HUES48 (cell line): ENCODE measurements at regions not wholly inside any gene's neighbourhood (a gene's known extent, or its start where the extent isn't known, plus 50 kb on each side); places are given as distances from the start of the nearest gene placed in this dataset.

ENCODE experiments used
- H3K27ac ChIP-seq: one replicate; pipeline ENCODE4 v1.7.0; 2013; ENCODE audit warnings: low read depth, low read length, inconsistent platforms
- H3K27me3 ChIP-seq: 2 replicates; pipeline ENCODE4 v1.6.1; 2013; ENCODE audit warnings: mild to moderate bottlenecking, low read length; ENCODE audit not compliant: control insufficient read depth, insufficient read depth
- H3K36me3 ChIP-seq: 2 replicates; pipeline ENCODE4 v1.6.1; 2013; ENCODE audit warnings: low read length; ENCODE audit not compliant: control insufficient read depth, insufficient read depth
- H3K4me1 ChIP-seq: 2 replicates; pipeline ENCODE4 v1.6.1; 2013; ENCODE audit warnings: mild to moderate bottlenecking, low read length; ENCODE audit not compliant: control insufficient read depth, insufficient read depth
- H3K4me3 ChIP-seq: 2 replicates; pipeline ENCODE4 v1.5.1; 2013; ENCODE audit warnings: mild to moderate bottlenecking, low read depth, low read length
- H3K9ac ChIP-seq: 2 replicates; pipeline ENCODE4 v1.6.1; 2013; ENCODE audit warnings: mild to moderate bottlenecking, low read depth, low read length, moderate library complexity
- H3K9me3 ChIP-seq: 2 replicates; pipeline ENCODE4 v1.6.1; 2013; ENCODE audit warnings: low read length; ENCODE audit not compliant: control insufficient read depth, insufficient read depth

DNA sequence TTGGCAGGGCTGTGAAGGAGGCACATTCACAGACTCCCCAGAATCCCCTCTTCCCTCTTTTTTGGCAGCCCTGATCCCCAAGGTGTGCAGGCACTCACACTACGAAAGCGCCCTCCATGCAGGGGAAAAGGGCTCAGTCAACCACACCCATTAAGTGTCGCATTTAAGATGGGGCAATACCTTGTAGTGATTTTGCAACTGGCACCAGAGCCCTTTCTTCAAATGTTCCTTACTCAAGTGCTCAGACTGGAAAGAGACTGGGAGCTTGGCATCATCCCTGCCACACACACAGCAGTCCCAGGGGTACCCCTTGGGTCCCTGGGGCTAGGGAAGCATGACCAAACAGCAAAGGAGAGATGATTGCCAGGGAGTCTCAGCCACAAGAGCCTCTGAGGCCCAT is 190.1 kb downstream of the HAUS1 start:
- no peaks in the 10 kb centered on the region for H3K36me3 ChIP-seq
- H3K9ac ChIP-seq, result no peak overlapping the region
- no peaks in the 10 kb centered on the region for H3K9me3 ChIP-seq
- no peak overlapping the region for H3K27ac ChIP-seq
- H3K4me1 ChIP-seq, result peaks cover 6% of the 10 kb centered on the region
- no peak overlapping the region for H3K4me3 ChIP-seq
- H3K27me3 ChIP-seq, result no peaks in the 10 kb centered on the region

DNA sequence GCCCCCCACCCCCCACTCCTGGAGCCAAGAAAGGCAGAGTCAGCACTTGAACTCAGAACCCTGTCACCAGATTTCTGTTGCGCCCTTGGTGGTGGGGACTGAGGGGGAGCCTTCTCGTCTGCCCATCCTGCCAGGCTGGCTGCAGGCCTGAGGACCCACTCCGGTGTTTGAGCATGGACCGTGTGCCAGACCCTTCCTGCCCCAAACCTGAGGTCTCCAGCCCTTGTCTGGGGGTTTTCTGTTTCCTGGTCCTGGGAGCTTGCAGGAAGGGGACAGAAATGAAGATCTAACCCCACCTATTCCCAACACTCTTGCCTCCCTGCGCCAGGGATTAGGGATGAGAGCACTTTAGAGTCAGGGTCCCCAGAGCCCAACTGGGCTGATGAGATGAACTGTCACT is 190.6 kb downstream of the HAUS1 start:
- Histone ChIP-seq H3K4me1 (peaks cover 6% of the 10 kb centered on the region), H3K36me3 (no peaks in the 10 kb centered on the region), H3K9ac (no peak overlapping the region), H3K27ac (no peak overlapping the region), H3K9me3 (no peaks in the 10 kb centered on the region), H3K4me3 (no peak overlapping the region), H3K27me3 (no peaks in the 10 kb centered on the region)

DNA sequence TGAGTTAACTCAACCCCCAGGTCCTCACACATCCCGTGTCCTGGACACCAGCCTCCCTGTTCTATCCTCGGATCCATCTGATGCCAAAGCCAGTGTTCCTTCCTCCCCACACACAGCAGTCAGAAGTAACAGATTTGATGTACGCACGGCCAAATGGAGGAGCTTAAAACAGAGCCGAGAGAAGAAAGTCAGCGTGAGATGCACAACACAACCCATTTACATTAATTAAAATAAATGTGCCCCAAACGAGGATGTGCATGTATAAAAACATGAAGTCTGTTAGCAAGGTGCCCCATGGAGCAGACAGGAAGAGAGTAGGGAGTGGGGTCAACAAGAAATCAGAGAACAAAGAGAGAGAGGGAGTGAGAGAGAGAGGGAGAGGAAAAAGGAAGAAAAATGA is 191.2 kb downstream of the HAUS1 start:
- no peak overlapping the region for H3K27ac ChIP-seq
- H3K36me3 ChIP-seq, result no peaks in the 10 kb centered on the region
- no peak overlapping the region for H3K4me3 ChIP-seq
- H3K4me1 ChIP-seq, result peaks cover 6% of the 10 kb centered on the region
- no peak overlapping the region for H3K9ac ChIP-seq
- no peaks in the 10 kb centered on the region for H3K27me3 ChIP-seq
- no peaks in the 10 kb centered on the region for H3K9me3 ChIP-seq

DNA sequence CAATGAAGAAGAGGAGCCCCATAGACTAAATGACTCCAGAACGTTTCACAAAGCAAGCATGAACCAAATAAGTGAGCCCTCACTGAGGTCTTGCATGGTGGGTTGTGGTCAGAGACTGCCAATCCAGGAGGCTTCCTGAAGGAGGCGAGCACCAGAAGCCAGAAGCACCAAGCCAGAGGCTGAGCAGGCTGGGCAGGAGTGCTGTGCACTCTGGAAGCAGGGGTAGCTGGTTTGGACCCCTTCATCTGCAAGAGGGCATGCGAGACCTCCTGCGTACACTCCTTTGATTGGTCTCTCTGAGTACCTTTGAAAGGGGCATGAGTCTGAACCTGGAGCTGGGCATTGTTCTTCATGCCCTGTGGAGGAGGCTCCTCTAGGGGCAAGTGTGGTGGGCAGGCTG is 192.5 kb downstream of the HAUS1 start:
- Histone ChIP-seq H3K4me3 (no peak overlapping the region), H3K4me1 (peaks cover 6% of the 10 kb centered on the region), H3K9ac (no peak overlapping the region), H3K27ac (no peak overlapping the region), H3K9me3 (no peaks in the 10 kb centered on the region), H3K36me3 (no peaks in the 10 kb centered on the region), H3K27me3 (no peaks in the 10 kb centered on the region)

DNA sequence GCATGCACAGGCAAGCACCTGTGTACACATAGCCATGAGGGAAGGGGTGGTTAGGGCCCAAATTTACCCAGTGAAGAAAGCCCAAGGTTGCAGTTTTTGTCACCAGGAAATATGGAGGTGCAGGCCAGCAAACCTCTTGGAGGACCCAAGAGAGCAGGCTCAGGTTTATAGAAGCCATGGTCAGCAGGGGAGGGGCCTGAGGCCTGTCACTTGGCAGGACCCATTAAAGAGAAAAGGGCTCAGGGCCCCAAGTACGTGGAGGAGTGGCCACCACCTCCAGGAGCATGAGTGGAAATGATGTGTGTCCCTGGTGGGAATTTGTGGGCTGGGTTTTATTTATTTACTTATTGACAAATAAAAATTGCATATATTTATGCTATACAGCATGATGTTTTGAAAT is 192.9 kb downstream of the HAUS1 start:
- no peak overlapping the region for H3K4me3 ChIP-seq
- H3K36me3 ChIP-seq, result no peaks in the 10 kb centered on the region
- H3K27me3 ChIP-seq, result no peaks in the 10 kb centered on the region
- H3K4me1 ChIP-seq, result peaks cover 6% of the 10 kb centered on the region
- no peak overlapping the region for H3K9ac ChIP-seq
- no peak overlapping the region for H3K27ac ChIP-seq
- no peaks in the 10 kb centered on the region for H3K9me3 ChIP-seq

DNA sequence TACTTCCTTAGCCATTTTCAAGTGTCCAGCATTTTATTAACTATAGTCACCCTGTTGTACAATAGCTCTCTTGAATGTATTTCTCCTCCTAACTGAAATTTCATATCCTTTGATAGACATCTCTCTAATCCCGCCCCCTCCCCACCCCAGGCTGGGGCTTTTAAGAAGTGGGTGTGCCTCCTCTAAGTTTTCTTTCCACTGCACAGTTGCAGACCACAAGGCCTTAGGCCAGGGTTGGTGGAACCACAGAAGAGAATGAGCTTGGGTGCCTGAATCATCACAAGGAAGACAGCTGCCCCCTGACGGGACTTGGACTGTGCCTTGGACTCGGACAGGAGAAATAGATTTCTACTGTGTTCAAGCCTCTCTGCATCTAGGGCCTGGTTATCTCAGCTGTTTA is 193.4 kb downstream of the HAUS1 start:
- no peak overlapping the region for H3K27ac ChIP-seq
- no peak overlapping the region for H3K4me3 ChIP-seq
- H3K9me3 ChIP-seq, result no peaks in the 10 kb centered on the region
- no peaks in the 10 kb centered on the region for H3K36me3 ChIP-seq
- no peaks in the 10 kb centered on the region for H3K27me3 ChIP-seq
- H3K4me1 ChIP-seq, result peaks cover 6% of the 10 kb centered on the region
- no peak overlapping the region for H3K9ac ChIP-seq

DNA sequence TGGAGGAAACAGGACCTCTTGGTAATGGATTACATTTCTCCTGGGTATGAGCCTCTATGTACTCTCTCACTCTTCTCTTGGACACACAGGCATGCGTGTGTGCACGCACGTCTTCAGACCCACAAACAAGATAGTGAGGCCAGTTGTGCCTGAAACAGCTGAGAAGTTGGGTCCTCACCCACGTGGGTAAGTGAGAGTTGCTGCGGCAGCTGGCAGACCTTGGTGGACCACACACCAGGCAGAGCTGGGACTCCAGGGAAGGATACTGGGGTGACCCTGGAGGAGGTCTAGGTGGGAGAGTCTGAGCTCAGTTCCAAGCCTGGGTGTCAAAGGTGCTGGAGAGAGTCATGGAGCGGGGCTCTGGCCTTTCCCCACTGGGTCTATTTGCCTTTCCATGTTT is 194.3 kb downstream of the HAUS1 start:
- Histone ChIP-seq H3K9ac (no peak overlapping the region), H3K4me1 (peaks cover 4% of the 10 kb centered on the region), H3K27me3 (no peaks in the 10 kb centered on the region)

DNA sequence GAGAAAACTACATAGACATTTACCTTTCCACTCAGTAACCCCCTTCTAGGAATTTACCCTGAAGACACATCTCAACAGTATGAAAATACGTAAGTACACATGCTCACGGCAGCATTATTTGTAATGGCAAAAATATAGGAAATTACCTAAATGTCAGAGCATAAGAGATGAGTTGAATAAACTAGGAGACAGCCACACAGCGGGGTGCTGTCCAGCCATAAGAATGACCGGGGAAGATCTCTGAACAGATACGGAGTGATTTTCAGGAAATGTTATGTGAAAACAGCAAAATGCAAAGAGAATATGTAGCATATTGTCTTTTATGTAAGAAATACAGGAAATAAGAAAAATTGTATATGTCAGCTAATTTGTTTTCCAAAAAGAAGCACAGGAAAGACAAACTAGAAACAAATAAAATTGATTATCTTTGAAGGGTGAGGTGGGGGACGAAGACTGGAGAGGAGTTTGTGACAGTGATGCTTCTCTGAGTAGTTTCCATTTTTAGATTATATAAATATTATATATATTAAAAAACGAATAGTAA is 195.4 kb downstream of the HAUS1 start:
- Histone ChIP-seq H3K4me3 (no peak overlapping the region), H3K27ac (no peak overlapping the region), H3K27me3 (no peaks in the 10 kb centered on the region), H3K9me3 (no peaks in the 10 kb centered on the region), H3K4me1 (no peaks in the 10 kb centered on the region), H3K9ac (no peak overlapping the region), H3K36me3 (no peaks in the 10 kb centered on the region)

More for the DNA sequence above, 194.3 kb downstream of the HAUS1 start:
- H3K9me3 ChIP-seq, result no peaks in the 10 kb centered on the region
- H3K27ac ChIP-seq, result no peak overlapping the region
- no peak overlapping the region for H3K4me3 ChIP-seq
- H3K36me3 ChIP-seq, result no peaks in the 10 kb centered on the region

DNA sequence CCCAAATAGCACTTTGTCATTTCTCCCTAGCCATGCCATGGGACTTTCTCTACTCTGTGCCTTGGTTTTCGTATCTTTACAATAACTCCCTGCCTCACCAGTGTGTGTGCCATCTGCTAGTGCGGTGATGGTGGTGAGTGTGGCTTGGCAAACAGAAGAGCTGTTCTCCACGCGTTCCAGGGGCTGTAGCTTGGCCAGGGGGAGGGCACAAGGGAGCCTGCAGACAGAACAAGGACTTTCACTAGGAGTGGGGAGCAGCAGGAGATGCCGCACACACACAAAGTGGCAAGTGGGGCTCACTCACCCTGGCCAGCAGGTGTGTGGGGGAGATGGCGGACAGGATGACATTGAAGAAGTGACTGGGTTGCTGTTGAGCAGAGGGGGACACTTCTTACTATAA is 196.9 kb downstream of the HAUS1 start:
- H3K9ac ChIP-seq, result no peak overlapping the region
- H3K27ac ChIP-seq, result no peak overlapping the region
- H3K27me3 ChIP-seq, result no peaks in the 10 kb centered on the region
- H3K9me3 ChIP-seq, result no peaks in the 10 kb centered on the region
- H3K36me3 ChIP-seq, result no peaks in the 10 kb centered on the region
- no peak overlapping the region for H3K4me3 ChIP-seq
- no peaks in the 10 kb centered on the region for H3K4me1 ChIP-seq

DNA sequence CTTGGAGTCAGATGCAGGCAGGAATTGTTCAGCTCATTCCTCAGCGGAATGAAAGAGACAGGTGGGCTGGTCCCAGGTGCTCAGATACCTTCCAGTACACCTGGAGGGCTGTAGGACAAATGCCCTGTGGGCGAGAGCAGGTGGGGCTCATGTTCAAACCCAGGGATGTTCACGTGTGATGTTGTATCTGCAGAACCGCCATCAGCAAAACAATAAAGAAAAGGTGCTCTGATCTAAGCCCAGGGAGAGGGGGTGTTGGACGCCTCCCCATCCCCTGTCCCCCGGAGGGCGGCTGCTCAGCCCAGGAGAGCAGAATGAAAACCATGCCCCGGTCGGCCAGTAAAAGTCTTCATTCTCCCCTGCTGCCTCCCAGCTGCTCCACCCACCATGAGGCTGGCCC is 197.4 kb downstream of the HAUS1 start:
- no peaks in the 10 kb centered on the region for H3K4me1 ChIP-seq
- no peak overlapping the region for H3K9ac ChIP-seq
- no peak overlapping the region for H3K4me3 ChIP-seq
- no peaks in the 10 kb centered on the region for H3K9me3 ChIP-seq
- H3K27me3 ChIP-seq, result no peaks in the 10 kb centered on the region
- no peaks in the 10 kb centered on the region for H3K36me3 ChIP-seq
- H3K27ac ChIP-seq, result no peak overlapping the region

DNA sequence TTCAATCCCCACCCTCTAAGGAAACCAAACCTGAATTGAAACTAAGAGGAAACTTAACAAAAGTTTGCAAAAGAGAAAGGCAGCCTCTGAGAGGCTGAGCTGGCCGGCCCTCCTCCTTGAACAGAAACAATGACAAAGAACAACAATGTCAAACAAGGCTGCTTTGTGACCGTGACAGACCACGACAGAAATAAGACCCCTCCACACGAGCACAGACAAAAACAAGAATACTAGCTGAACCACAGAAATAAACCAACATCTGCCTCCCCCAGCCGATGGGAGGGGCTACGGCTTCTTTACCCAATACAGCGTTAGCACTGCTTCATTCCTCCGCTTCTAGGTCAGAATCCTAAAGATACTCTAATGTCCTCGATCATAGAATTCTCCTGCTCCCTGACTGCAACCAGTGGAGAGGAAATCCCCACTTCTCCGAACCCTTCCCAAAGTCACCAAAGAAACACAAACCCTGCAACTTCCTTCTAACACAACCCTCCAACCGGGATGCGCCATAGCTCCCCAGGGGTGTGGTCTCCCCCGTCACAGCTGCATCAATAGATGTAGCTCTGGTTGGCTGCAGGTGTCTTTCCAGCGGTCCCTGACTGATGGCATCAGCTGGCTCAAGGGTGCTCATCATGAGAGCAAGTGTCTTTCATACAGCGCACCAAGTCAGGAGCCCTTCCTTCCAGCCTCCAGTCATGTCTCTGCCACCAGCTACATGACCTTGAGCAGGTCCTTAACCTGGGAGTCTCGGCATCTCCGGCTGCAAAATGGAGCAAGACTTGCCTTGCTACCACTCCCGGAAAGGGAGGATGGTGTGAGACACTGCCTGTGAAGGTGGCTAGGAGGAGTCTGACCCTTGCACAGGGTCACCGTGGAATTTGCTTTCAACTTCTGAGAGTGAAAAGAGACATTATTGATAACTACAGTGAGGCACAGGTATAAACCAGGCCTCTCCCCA is 198.6 kb downstream of the HAUS1 start:
- no peaks in the 10 kb centered on the region for H3K4me1 ChIP-seq
- no peak overlapping the region for H3K9ac ChIP-seq
- H3K4me3 ChIP-seq, result no peak overlapping the region
- no peaks in the 10 kb centered on the region for H3K36me3 ChIP-seq
- no peak overlapping the region for H3K27ac ChIP-seq
- H3K27me3 ChIP-seq, result no peaks in the 10 kb centered on the region
- H3K9me3 ChIP-seq, result no peaks in the 10 kb centered on the region
